ENCODE measurements at regions not wholly inside any gene's neighbourhood (a gene's known extent, or its start where the extent isn't known, plus 50 kb on each side); places are given as distances from the start of the nearest gene placed in this dataset.

GRCh38 chr22:44430716-44431115, 67.3 kb downstream of the RTL6 start:
- H3K27me3 ChIP-seq (ENCODE audit: control insufficient read depth, insufficient read depth, low read length) = no peaks in the 10 kb centered on the region
- no CpG with 5 or more reads among the region's 7 CpGs for WGBS (ENCODE audit: insufficient coverage, insufficient read length)

GRCh38 chr22:44429941-44430587, 68.0 kb downstream of the RTL6 start:
- no CpG with 5 or more reads among the region's 16 CpGs for WGBS (ENCODE audit: insufficient coverage, insufficient read length)

More at GRCh38 chr22:44430716-44431115, 67.3 kb downstream of the RTL6 start:
- Histone ChIP-seq H3K36me3 (ENCODE audit: control insufficient read depth, insufficient read depth, low read length) (no peaks in the 10 kb centered on the region), H3K9me3 (ENCODE audit: control insufficient read depth, insufficient read depth, low read length) (no peaks in the 10 kb centered on the region), H3K27ac (ENCODE audit: low read length) (no peak overlapping the region), H3K4me3 (ENCODE audit: low read length) (no peak overlapping the region), H3K4me1 (ENCODE audit: control insufficient read depth, insufficient read depth, low read length) (peaks cover 1% of the 10 kb centered on the region; the same call in 1 of the 2 replicates)
- no peak for DNase-seq (ENCODE audit: low read depth, low spot score)

GRCh38 chr22:44428941-44429830, 68.8 kb downstream of the RTL6 start:
- no peaks in the 10 kb centered on the region for H3K9me3 ChIP-seq (ENCODE audit: control insufficient read depth, insufficient read depth, low read length)
- H3K4me3 ChIP-seq (ENCODE audit: low read length) = no peak overlapping the region
- H3K36me3 ChIP-seq (ENCODE audit: control insufficient read depth, insufficient read depth, low read length) = no peaks in the 10 kb centered on the region
- H3K27ac ChIP-seq (ENCODE audit: low read length) = no peak overlapping the region
- no CpG with 5 or more reads among the region's 13 CpGs for WGBS (ENCODE audit: insufficient coverage, insufficient read length)
- peaks cover 1% of the 10 kb centered on the region; the same call in 1 of the 2 replicates for H3K4me1 ChIP-seq (ENCODE audit: control insufficient read depth, insufficient read depth, low read length)
- no peaks in the 10 kb centered on the region for H3K27me3 ChIP-seq (ENCODE audit: control insufficient read depth, insufficient read depth, low read length)
- DNase-seq (ENCODE audit: low read depth, low spot score) = no peak

More at GRCh38 chr22:44429941-44430587, 68.0 kb downstream of the RTL6 start:
- DNase-seq (ENCODE audit: low read depth, low spot score) = no peak
- H3K27ac ChIP-seq (ENCODE audit: low read length) = no peak overlapping the region
- H3K4me1 ChIP-seq (ENCODE audit: control insufficient read depth, insufficient read depth, low read length) = peaks cover 1% of the 10 kb centered on the region; the same call in 1 of the 2 replicates
- H3K9me3 ChIP-seq (ENCODE audit: control insufficient read depth, insufficient read depth, low read length) = no peaks in the 10 kb centered on the region
- no peaks in the 10 kb centered on the region for H3K36me3 ChIP-seq (ENCODE audit: control insufficient read depth, insufficient read depth, low read length)
- no peak overlapping the region for H3K4me3 ChIP-seq (ENCODE audit: low read length)
- no peaks in the 10 kb centered on the region for H3K27me3 ChIP-seq (ENCODE audit: control insufficient read depth, insufficient read depth, low read length)

- Histone ChIP-seq H3K27me3 (ENCODE audit: control insufficient read depth, insufficient read depth, low read length) (no peaks in the 10 kb centered on the region), H3K36me3 (ENCODE audit: control insufficient read depth, insufficient read depth, low read length) (no peaks in the 10 kb centered on the region), H3K4me3 (ENCODE audit: low read length) (no peak overlapping the region), H3K27ac (ENCODE audit: low read length) (no peak overlapping the region), H3K9me3 (ENCODE audit: control insufficient read depth, insufficient read depth, low read length) (no peaks in the 10 kb centered on the region), H3K4me1 (ENCODE audit: control insufficient read depth, insufficient read depth, low read length) (peaks cover 1% of the 10 kb centered on the region; the same call in 1 of the 2 replicates)
- no peak for DNase-seq (ENCODE audit: low read depth, low spot score)
- WGBS (ENCODE audit: insufficient coverage, insufficient read length) = no CpG with 5 or more reads among the region's 21 CpGs
Measured at GRCh38 chr22:44427611-44428470, 70.2 kb downstream of the RTL6 start.

GRCh38 chr22:44426981-44427380, 71.1 kb downstream of the RTL6 start:
- Histone ChIP-seq H3K4me3 (ENCODE audit: low read length) (no peak overlapping the region), H3K27me3 (ENCODE audit: control insufficient read depth, insufficient read depth, low read length) (no peaks in the 10 kb centered on the region), H3K36me3 (ENCODE audit: control insufficient read depth, insufficient read depth, low read length) (no peaks in the 10 kb centered on the region), H3K9me3 (ENCODE audit: control insufficient read depth, insufficient read depth, low read length) (no peaks in the 10 kb centered on the region), H3K27ac (ENCODE audit: low read length) (no peak overlapping the region), H3K4me1 (ENCODE audit: control insufficient read depth, insufficient read depth, low read length) (peaks cover 1% of the 10 kb centered on the region; the same call in 1 of the 2 replicates)
- no CpG with 5 or more reads among the region's 11 CpGs for WGBS (ENCODE audit: insufficient coverage, insufficient read length)
- no peak for DNase-seq (ENCODE audit: low read depth, low spot score)

- DNase-seq (ENCODE audit: low read depth, low spot score) = no peak
- Histone ChIP-seq H3K27ac (ENCODE audit: low read length) (no peak overlapping the region), H3K27me3 (ENCODE audit: control insufficient read depth, insufficient read depth, low read length) (no peaks in the 10 kb centered on the region), H3K4me1 (ENCODE audit: control insufficient read depth, insufficient read depth, low read length) (peaks cover 1% of the 10 kb centered on the region; the same call in 1 of the 2 replicates), H3K9me3 (ENCODE audit: control insufficient read depth, insufficient read depth, low read length) (no peaks in the 10 kb centered on the region), H3K36me3 (ENCODE audit: control insufficient read depth, insufficient read depth, low read length) (no peaks in the 10 kb centered on the region), H3K4me3 (ENCODE audit: low read length) (no peak overlapping the region)
- no CpG with 5 or more reads among the region's 5 CpGs for WGBS (ENCODE audit: insufficient coverage, insufficient read length)
Measured at GRCh38 chr22:44425694-44426045, 72.4 kb downstream of the RTL6 start.

- no peak for DNase-seq (ENCODE audit: low read depth, low spot score)
- no CpG with 5 or more reads among the region's 20 CpGs for WGBS (ENCODE audit: insufficient coverage, insufficient read length)
- Histone ChIP-seq H3K27ac (ENCODE audit: low read length) (no peak overlapping the region), H3K4me1 (ENCODE audit: control insufficient read depth, insufficient read depth, low read length) (peaks cover 1% of the 10 kb centered on the region; the same call in 1 of the 2 replicates), H3K27me3 (ENCODE audit: control insufficient read depth, insufficient read depth, low read length) (no peaks in the 10 kb centered on the region), H3K36me3 (ENCODE audit: control insufficient read depth, insufficient read depth, low read length) (no peaks in the 10 kb centered on the region), H3K9me3 (ENCODE audit: control insufficient read depth, insufficient read depth, low read length) (no peaks in the 10 kb centered on the region), H3K4me3 (ENCODE audit: low read length) (no peak overlapping the region)
Measured at GRCh38 chr22:44424867-44425693, 73.0 kb downstream of the RTL6 start.

GRCh38 chr22:44424359-44424682, 73.7 kb downstream of the RTL6 start:
- H3K27ac ChIP-seq (ENCODE audit: low read length) = no peak overlapping the region
- no peak for DNase-seq (ENCODE audit: low read depth, low spot score)
- H3K27me3 ChIP-seq (ENCODE audit: control insufficient read depth, insufficient read depth, low read length) = no peaks in the 10 kb centered on the region
- WGBS (ENCODE audit: insufficient coverage, insufficient read length) = no CpG with 5 or more reads among the region's 2 CpGs
- peaks cover 1% of the 10 kb centered on the region; the same call in 1 of the 2 replicates for H3K4me1 ChIP-seq (ENCODE audit: control insufficient read depth, insufficient read depth, low read length)
- H3K4me3 ChIP-seq (ENCODE audit: low read length) = no peak overlapping the region
- H3K9me3 ChIP-seq (ENCODE audit: control insufficient read depth, insufficient read depth, low read length) = no peaks in the 10 kb centered on the region
- no peaks in the 10 kb centered on the region for H3K36me3 ChIP-seq (ENCODE audit: control insufficient read depth, insufficient read depth, low read length)

GRCh38 chr22:44423556-44424358, 74.3 kb downstream of the RTL6 start:
- H3K27me3 ChIP-seq (ENCODE audit: control insufficient read depth, insufficient read depth, low read length) = no peaks in the 10 kb centered on the region
- H3K4me1 ChIP-seq (ENCODE audit: control insufficient read depth, insufficient read depth, low read length) = no peaks in the 10 kb centered on the region
- H3K4me3 ChIP-seq (ENCODE audit: low read length) = no peak overlapping the region
- no CpG with 5 or more reads among the region's 14 CpGs for WGBS (ENCODE audit: insufficient coverage, insufficient read length)
- no peaks in the 10 kb centered on the region for H3K9me3 ChIP-seq (ENCODE audit: control insufficient read depth, insufficient read depth, low read length)
- no peaks in the 10 kb centered on the region for H3K36me3 ChIP-seq (ENCODE audit: control insufficient read depth, insufficient read depth, low read length)
- no peak overlapping the region for H3K27ac ChIP-seq (ENCODE audit: low read length)
- DNase-seq (ENCODE audit: low read depth, low spot score) = no peak
